WI38 (cell line): ENCODE measurements at regions not wholly inside any gene's neighbourhood (a gene's known extent, or its start where the extent isn't known, plus 50 kb on each side); places are given as distances from the start of the nearest gene placed in this dataset.

Experiments
- H3K4me3 ChIP-seq: 2 replicates; pipeline ENCODE4 v1.5.1; 2011; ENCODE audit warnings: low read depth, mild to moderate bottlenecking, control low read depth, low read length
- CTCF ChIP-seq: IDR thresholded peaks from 2 replicates; pipeline ENCODE4 v1.5.1; 2012; ENCODE audit warnings: low read depth, mild to moderate bottlenecking, control low read depth, low read length

- no peak overlapping the region for H3K4me3 ChIP-seq
- TF ChIP-seq CTCF, result no peak
Measured at GRCh38 chrX:38919202-38919601, 117.9 kb downstream of the MID1IP1 start.

- TF ChIP-seq CTCF, result no peak
- H3K4me3 ChIP-seq, result no peak overlapping the region
Measured at GRCh38 chrX:38919853-38920528, 118.7 kb downstream of the MID1IP1 start.

- H3K4me3 ChIP-seq, result no peak overlapping the region
- no peak for TF ChIP-seq CTCF
Measured at GRCh38 chrX:38923451-38923969, 122.3 kb downstream of the MID1IP1 start.

- H3K4me3 ChIP-seq, result no peak overlapping the region
- TF ChIP-seq CTCF, result no peak
Measured at GRCh38 chrX:38927592-38927991, 126.3 kb downstream of the MID1IP1 start.

GRCh38 chrX:38929966-38930421, 128.7 kb downstream of the MID1IP1 start:
- no peak for TF ChIP-seq CTCF

GRCh38 chrX:38930474-38930873, 129.2 kb downstream of the MID1IP1 start:
- no peak for TF ChIP-seq CTCF
- H3K4me3 ChIP-seq, result no peak overlapping the region

More at GRCh38 chrX:38929966-38930421, 128.7 kb downstream of the MID1IP1 start:
- no peak overlapping the region for H3K4me3 ChIP-seq

- H3K4me3 ChIP-seq, result no peak overlapping the region
- no peak for TF ChIP-seq CTCF
Measured at GRCh38 chrX:38935561-38935960, 134.3 kb downstream of the MID1IP1 start.
